WI38 (cell line): ENCODE measurements at regions not wholly inside any gene's neighbourhood (a gene's known extent, or its start where the extent isn't known, plus 50 kb on each side); places are given as distances from the start of the nearest gene placed in this dataset.

Experiments
- H3K4me3 ChIP-seq: 2 replicates; pipeline ENCODE4 v1.5.1; 2011; ENCODE audit warnings: low read depth, mild to moderate bottlenecking, control low read depth, low read length
- TF ChIP-seq, protein P1 (sequence below): IDR thresholded peaks from 2 replicates; pipeline ENCODE4 v1.5.1; 2012; ENCODE audit warnings: low read depth, mild to moderate bottlenecking, control low read depth, low read length

DNA sequence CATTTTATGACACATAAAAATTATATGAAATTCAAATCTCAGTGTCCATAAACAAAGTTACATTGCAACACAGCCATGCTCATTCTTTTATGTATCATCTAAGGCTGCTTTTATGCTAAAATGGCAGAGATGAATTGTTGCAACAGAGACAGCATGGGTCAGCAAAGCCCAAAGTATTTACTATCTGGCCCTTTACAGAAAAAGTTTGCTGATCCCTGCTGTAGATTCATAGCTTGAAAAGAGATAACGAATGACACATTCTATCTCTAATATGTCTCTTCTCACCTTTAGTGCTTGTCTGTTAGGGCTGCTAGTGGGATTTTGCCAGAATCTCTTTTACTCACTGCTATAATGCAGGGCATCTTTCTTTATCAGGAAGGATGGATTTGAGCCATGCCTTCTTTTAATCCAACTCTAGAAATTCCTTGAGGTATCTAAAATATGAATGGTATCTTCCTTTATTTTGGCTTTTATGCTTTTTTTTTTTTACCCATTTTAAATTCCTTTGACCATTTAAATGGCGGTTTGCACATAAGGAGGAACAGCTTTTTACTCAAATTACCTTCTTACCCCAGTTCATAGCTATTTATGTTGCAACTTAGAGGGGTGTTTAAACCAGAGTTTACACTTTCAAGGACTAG is 598.2 kb downstream of the PLPP3 start:
- TF ChIP-seq, protein P1, sequence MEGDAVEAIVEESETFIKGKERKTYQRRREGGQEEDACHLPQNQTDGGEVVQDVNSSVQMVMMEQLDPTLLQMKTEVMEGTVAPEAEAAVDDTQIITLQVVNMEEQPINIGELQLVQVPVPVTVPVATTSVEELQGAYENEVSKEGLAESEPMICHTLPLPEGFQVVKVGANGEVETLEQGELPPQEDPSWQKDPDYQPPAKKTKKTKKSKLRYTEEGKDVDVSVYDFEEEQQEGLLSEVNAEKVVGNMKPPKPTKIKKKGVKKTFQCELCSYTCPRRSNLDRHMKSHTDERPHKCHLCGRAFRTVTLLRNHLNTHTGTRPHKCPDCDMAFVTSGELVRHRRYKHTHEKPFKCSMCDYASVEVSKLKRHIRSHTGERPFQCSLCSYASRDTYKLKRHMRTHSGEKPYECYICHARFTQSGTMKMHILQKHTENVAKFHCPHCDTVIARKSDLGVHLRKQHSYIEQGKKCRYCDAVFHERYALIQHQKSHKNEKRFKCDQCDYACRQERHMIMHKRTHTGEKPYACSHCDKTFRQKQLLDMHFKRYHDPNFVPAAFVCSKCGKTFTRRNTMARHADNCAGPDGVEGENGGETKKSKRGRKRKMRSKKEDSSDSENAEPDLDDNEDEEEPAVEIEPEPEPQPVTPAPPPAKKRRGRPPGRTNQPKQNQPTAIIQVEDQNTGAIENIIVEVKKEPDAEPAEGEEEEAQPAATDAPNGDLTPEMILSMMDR = no peak
- H3K4me3 ChIP-seq = no peak overlapping the region

DNA sequence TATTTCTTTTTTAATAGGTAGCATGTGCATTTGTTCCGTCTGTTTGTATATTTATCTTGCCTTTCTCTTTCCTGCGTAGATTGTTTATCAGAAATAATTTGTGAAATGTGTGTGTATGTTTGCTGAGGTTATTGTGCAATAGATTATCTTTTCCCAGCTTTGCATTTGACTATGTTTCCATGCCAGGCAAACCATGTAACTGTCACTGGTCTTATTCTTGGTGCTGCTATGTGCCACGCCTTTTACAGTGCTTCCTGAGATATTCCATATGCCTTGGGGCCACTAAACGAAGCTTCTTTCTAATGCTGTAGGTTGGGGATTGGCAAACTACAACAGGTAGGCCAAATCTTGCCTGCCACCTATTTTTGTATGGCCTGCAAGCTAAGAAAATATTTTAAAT is 598.8 kb downstream of the PLPP3 start:
- TF ChIP-seq, protein P1 = no peak
- no peak overlapping the region for H3K4me3 ChIP-seq

DNA sequence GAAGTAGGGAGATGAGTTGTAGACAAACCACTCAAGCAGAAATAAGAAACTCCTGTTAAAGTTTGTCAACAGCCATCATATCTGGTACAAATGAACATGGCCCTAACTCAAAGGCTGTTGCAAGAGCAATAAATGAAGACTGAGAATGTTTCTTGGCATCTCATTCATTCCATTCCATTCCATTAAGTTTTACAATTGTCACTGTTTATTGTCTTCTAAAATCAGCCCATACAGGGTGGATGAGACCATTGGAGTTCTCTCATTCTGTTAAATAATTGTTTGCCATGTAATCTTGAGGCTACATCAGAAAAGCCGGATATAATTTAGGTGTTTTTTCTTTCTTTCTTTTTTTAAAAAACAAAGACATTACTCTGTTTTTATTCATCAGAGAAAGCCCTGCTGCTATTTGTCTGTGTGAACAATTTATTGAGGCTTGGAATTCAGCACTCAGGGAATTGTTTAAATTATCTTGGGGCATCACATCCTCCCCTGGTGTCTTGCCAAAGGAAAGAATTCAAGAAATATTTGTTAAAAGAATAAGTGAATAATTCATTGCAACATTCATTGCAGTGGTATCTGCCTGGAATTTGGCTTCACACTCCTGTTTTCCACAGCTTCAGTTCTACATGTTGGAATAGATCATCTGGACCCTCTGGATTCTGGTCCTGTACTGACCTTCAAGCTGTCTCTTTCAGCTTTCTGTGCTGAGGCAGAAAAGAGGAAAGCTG is 604.5 kb downstream of the PLPP3 start:
- H3K4me3 ChIP-seq = no peak overlapping the region
- TF ChIP-seq, protein P1 = no peak

- no peak overlapping the region for H3K4me3 ChIP-seq
- TF ChIP-seq, protein P1 = no peak
Measured at GRCh38 chr1:55970526-55971110, 608.7 kb downstream of the PLPP3 start.

- TF ChIP-seq, protein P1 = no peak
- no peak overlapping the region for H3K4me3 ChIP-seq
Measured at GRCh38 chr1:55969322-55969721, 610.0 kb downstream of the PLPP3 start.

- H3K4me3 ChIP-seq = no peak overlapping the region
- TF ChIP-seq, protein P1 = no peak
Measured at GRCh38 chr1:55968661-55969060, 610.7 kb downstream of the PLPP3 start.

DNA sequence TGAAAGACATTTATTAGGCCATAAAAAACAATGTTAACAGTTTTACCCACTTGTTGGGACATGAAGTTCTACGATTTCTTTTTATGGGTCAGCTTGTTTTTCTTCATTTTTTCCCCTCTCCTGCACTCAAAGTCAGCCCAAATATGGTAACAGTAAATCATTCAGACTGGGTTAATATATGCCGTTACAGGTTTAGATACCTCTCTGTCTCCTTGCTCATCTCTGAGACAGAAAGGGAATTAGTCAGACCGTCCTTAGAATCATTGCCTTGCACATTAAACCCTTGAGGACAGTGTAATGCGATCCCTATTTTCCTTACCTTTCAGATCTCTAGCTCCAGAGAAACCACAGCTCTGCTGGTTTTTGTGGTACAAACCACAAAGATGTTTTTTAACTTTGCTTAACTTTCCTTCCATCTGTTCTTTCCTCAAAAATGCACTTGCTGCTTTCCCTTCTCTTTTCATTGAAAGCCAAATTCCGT is 613.3 kb downstream of the PLPP3 start:
- no peak overlapping the region for H3K4me3 ChIP-seq
- TF ChIP-seq, protein P1 = no peak
